C4-2B (cell line): ENCODE measurements at regions not wholly inside any gene's neighbourhood (a gene's known extent, or its start where the extent isn't known, plus 50 kb on each side); places are given as distances from the start of the nearest gene placed in this dataset.

Experiments used
- H3K27ac ChIP-seq: fragments of 450-650 bp; 2 replicates; pipeline ENCODE4 v1.5.1; 2017
- ZFX ChIP-seq: fragments of 450-650 bp; IDR thresholded peaks from 2 replicates; pipeline ENCODE4 v1.6.1; 2017
- TF ChIP-seq, protein P1 (sequence below): fragments of 450-650 bp; conservative IDR thresholded peaks from 2 replicates; pipeline ENCODE4 v1.5.1; 2017; ENCODE audit warnings: mild to moderate bottlenecking

DNA sequence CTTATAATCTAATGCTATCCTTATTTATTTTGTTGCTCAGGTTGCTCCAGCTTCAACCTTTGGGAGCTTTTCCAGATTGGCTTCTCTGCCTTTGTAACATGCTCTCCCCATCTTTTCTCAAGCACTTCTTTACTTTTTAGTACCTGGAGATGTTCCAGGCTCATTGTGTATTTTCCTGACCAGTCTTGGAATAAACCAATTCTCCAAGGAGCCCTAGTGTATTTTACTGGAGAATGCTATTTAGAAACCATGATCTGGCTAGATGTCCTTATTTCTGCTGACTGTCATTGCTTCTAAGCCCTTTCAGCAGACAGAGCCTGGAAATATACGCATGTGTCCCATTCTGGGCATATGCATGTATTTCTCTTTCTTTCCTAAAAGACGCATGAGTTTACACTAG, 95.7 kb downstream of the EMX2 start:
- no peak for TF ChIP-seq ZFX
- TF ChIP-seq, protein P1, sequence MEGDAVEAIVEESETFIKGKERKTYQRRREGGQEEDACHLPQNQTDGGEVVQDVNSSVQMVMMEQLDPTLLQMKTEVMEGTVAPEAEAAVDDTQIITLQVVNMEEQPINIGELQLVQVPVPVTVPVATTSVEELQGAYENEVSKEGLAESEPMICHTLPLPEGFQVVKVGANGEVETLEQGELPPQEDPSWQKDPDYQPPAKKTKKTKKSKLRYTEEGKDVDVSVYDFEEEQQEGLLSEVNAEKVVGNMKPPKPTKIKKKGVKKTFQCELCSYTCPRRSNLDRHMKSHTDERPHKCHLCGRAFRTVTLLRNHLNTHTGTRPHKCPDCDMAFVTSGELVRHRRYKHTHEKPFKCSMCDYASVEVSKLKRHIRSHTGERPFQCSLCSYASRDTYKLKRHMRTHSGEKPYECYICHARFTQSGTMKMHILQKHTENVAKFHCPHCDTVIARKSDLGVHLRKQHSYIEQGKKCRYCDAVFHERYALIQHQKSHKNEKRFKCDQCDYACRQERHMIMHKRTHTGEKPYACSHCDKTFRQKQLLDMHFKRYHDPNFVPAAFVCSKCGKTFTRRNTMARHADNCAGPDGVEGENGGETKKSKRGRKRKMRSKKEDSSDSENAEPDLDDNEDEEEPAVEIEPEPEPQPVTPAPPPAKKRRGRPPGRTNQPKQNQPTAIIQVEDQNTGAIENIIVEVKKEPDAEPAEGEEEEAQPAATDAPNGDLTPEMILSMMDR, result no peak

DNA sequence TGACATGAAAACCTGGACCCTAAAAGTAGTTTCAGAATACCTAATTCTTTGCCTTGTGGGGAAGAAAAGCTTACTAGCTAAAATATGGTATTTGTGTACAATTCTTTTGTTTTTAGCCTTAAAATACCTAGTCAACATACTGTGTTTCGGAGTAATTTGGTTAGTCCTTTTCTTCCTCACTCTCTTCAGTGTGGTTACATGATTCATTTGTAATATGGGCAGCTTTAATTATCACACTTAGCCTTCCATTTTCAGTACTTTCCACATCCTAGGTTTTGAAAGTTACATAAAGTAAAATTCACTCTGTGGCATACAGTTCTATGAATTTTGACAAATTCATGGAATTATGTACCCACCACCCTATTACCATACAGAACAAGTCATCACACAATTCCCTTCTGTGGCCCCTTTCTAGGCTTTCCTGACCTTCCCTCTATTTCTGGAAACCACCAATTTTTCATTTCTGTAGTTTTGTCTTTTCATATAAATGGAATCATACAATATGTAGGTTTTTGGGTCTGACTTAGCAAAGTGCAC, 96.2 kb downstream of the EMX2 start:
- no peak overlapping the region for H3K27ac ChIP-seq
- no peak for TF ChIP-seq ZFX
- TF ChIP-seq, protein P1, result no peak

More for the DNA sequence above, 95.7 kb downstream of the EMX2 start:
- H3K27ac ChIP-seq, result no peak overlapping the region

DNA sequence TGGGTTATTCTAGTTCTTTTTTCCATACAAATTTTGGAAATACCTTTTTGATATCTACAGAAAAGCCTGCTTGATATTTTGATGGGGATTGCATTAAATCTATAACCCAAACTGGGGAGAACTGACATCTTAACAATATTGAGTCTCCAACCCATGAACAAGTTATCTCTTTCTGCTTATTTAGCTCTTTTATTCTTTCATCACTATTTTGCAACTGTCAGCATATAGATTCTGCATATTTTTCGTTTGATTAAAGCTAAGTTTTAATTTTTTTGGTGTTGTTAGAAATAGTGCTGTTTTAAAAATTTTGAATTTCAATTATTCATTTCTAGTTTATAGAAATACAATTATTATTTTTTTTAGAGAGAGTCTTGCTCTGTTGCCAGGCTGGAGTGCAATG, 97.9 kb downstream of the EMX2 start:
- TF ChIP-seq, protein P1, result no peak
- no peak for TF ChIP-seq ZFX
- no peak overlapping the region for H3K27ac ChIP-seq

DNA sequence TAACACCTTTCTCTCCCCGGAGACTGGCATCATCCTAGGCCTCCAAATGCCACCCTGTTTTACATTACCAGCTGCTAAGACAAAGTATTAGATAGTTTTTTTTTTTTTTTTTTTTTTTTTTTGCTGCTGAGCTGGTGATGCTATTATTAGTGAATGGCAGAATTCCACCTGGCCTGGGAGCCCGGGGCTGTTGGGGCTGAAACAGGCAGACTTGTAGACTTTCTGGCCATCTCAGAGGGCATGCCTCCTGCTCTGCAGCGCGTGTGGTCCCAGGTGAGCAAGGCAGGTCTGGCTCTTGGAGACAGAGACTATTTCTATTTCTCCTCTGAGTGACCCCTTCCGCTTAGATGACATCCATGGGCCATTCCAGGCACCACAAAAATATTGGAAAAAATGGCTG, 104.2 kb downstream of the EMX2 start:
- H3K27ac ChIP-seq, result no peak overlapping the region
- no peak for TF ChIP-seq ZFX
- TF ChIP-seq, protein P1, result no peak

DNA sequence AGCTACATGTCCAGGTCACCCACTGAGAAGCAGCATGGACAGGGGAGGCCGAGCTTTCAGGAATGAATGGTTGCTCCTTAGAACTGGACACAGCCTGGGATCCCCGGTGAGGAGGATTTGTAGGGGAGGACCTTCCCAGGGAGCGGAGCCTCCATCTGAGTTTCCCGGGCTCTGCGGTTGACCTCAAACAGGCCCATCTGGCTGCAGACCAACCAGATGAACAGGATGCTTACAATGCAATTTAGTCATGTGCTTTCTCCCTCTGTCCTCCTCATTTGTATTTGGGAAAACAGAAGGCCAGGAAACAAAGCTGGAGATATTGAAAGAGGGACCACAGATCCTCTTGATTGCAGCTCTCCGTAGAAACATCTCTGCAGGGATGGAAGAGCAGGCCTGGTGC, 104.8 kb downstream of the EMX2 start:
- H3K27ac ChIP-seq, result no peak overlapping the region
- TF ChIP-seq ZFX, result no peak
- TF ChIP-seq, protein P1, result no peak

DNA sequence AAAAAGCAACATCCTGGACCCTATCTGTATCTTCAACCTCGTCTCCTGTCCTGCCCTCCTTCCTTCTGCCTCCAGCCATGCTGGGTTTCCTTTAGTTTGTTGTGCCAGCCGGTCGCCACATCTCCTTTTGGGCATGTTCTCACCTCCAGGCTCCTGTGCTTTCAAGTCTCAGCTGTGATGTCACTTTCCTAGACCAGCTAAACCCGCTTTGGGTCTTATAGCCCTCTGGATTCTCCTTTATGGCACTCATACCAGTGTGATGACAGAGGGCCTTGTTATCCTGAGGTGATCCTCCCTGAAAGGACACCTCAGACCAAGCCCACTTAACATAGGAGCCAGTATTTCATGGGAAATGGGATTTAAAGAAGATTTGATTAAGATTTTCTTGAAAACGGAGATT, 108.6 kb downstream of the EMX2 start:
- no peak overlapping the region for H3K27ac ChIP-seq
- TF ChIP-seq, protein P1, result no peak
- TF ChIP-seq ZFX, result no peak

DNA sequence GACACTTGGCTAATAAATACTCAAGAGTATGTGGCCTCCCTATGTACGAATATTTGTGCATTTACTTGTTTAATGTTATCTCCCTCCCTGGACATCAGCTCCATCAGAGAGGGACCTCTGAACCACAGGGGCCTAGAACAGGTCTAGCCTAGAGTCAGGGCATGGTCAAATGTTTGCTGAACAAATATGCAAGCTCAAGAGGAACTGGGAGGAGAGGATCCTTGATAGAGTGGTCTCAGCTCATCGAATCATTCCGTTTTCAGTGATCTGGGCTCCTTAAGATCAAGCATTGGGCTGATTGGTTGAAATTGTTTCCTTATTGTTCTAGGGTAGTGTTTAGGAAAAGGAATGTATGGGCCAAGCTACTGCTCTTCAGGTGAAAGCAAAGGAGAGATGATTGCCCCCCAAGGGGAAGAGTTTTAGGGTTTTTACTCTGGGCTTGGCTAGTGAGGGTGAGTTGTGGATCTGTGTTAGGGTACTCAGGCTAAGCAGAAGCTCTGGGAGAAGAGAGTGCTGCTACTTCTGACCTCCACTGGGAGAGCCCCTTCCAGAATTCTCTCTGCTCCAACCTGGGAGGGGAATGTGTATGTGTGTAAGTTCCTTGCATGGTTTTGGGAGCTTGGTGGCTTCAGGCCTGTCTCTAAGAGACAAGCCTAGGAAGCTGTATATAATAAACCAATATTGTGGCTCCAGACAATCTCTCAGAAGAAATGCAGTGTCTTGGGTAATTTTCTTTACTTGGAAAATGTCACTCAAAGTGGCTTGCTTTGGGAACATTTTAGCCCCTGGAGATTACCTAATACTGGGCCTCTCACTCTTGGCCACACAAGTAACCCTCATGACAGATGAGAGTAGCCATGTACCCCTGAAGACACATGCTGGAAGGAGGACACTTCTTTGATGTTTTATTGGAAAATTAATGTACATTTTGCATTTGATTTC, 110.0 kb downstream of the EMX2 start:
- TF ChIP-seq, protein P1, result no peak
- no peak for TF ChIP-seq ZFX
- no peak overlapping the region for H3K27ac ChIP-seq
